SK-N-SH (cell line): ENCODE measurements at regions not wholly inside any gene's neighbourhood (a gene's known extent, or its start where the extent isn't known, plus 50 kb on each side); places are given as distances from the start of the nearest gene placed in this dataset.

Experiments
- CTCF ChIA-PET: fragments of 300-600, 350-600 bp; formaldehyde crosslinking; extraction: SDS; loops from one replicate; lab custom pipeline; 2021; lab: Yijun Ruan, JAX
- POLR2A ChIA-PET: fragments of 350-600 bp; sonication (Branson Sonifier 250); formaldehyde crosslinking; extraction: SDS; loops from one replicate; lab custom pipeline; 2020; ENCODE audit warnings: antibody characterized with exemption, inconsistent platforms; lab: Yijun Ruan, JAX
- DNase-seq: peaks from one replicate; pipeline ENCODE4 v3.0.0; 2012
- H2AFZ ChIP-seq: fragments of 200-600 bp; sonication (generic); 2 replicates; pipeline ENCODE4 v1.8.1; 2016; ENCODE audit warnings: antibody characterized with exemption, mild to moderate bottlenecking, low read depth
- H3F3A ChIP-seq: fragments of 200-600 bp; sonication (generic); replicated peaks from 2 replicates; pipeline ENCODE3; 2016; ENCODE audit warnings: antibody characterized with exemption, mild to moderate bottlenecking; ENCODE audit not compliant: insufficient read depth
- H3K27ac ChIP-seq, 2 experiments: fragments of 200-500 bp in 1 of 2; fragments of 200-600 bp in 1 of 2; sonication (Bioruptor generic) in 1 of 2; sonication (generic), shearing (Covaris generic) in 1 of 2; 2 replicates each; pipeline versions ENCODE4 v1.5.1 to v1.6.1; 2014 to 2016; ENCODE audit warnings: low read depth in 2 of 2, inconsistent platforms in 1 of 2, low read length in 1 of 2, mild to moderate bottlenecking in 1 of 2, mixed read lengths in 1 of 2
- H3K27me3 ChIP-seq: fragments of 200-600 bp; sonication (generic), shearing (Covaris generic); 2 replicates; pipeline ENCODE4 v1.6.1; 2016; ENCODE audit warnings: mixed run types; ENCODE audit not compliant: insufficient read depth
- H3K36me3 ChIP-seq, 2 experiments: fragments of 200-500 bp in 1 of 2; fragments of 200-600 bp in 1 of 2; sonication (Bioruptor generic) in 1 of 2; sonication (generic) in 1 of 2; replicated peaks in 1 of 2; 2 replicates each; pipeline versions ENCODE3 to v1.5.1; 2014 to 2016; ENCODE audit warnings: low read length in 1 of 2, mild to moderate bottlenecking in 1 of 2; ENCODE audit not compliant: insufficient read depth in 2 of 2, control insufficient read depth in 1 of 2
- H3K4me1 ChIP-seq, 2 experiments: fragments of 200-500 bp in 1 of 2; fragments of 200-600 bp in 1 of 2; sonication (Bioruptor generic) in 1 of 2; sonication (generic), shearing (Covaris generic) in 1 of 2; 2 replicates each; pipeline versions ENCODE4 v1.5.1 to v1.6.1; 2014 to 2016; ENCODE audit warnings: low read depth in 1 of 2, low read length in 1 of 2, mixed run types in 1 of 2; ENCODE audit not compliant: insufficient read depth in 2 of 2, control insufficient read depth in 1 of 2
- H3K4me2 ChIP-seq: fragments of 200-600 bp; sonication (generic), shearing (Covaris generic); 2 replicates; pipeline ENCODE4 v1.6.1; 2017; ENCODE audit warnings: mixed run types
- H3K4me3 ChIP-seq, 2 experiments: fragments of 200-500 bp in 1 of 2; fragments of 200-600 bp in 1 of 2; sonication (Bioruptor generic) in 1 of 2; sonication (generic), shearing (Covaris generic) in 1 of 2; 2 replicates each; pipeline versions ENCODE4 v1.5.1 to v1.8.1; 2014 to 2016; ENCODE audit warnings: low read depth in 2 of 2, inconsistent platforms in 1 of 2, low read length in 1 of 2, mild to moderate bottlenecking in 1 of 2, mixed read lengths in 1 of 2, moderate library complexity in 1 of 2
- H3K79me2 ChIP-seq: fragments of 200-600 bp; sonication (generic); 2 replicates; pipeline ENCODE4 v1.8.1; 2017; ENCODE audit warnings: mild to moderate bottlenecking; ENCODE audit not compliant: insufficient read depth
- H3K9ac ChIP-seq: fragments of 200-600 bp; sonication (generic); 2 replicates; pipeline ENCODE4 v1.6.1; 2017; ENCODE audit warnings: mixed run types
- H3K9me2 ChIP-seq: fragments of 200-600 bp; sonication (generic); 2 replicates; pipeline ENCODE4 v1.6.1; 2017; ENCODE audit warnings: mixed run types
- H3K9me3 ChIP-seq: fragments of 200-600 bp; sonication (generic); 2 replicates; pipeline ENCODE4 v1.6.1; 2017; ENCODE audit warnings: mixed run types, mild to moderate bottlenecking, moderate library complexity
- H4K20me1 ChIP-seq: fragments of 200-600 bp; sonication (generic); 2 replicates; pipeline ENCODE4 v1.6.1; 2017; ENCODE audit warnings: mild to moderate bottlenecking, mixed run types; ENCODE audit not compliant: insufficient read depth
- EP300 ChIP-seq, 2 experiments: IDR thresholded peaks; 2 replicates each; pipeline versions ENCODE4 v1.4.0 to v1.6.1; 2012; ENCODE audit warnings: borderline replicate concordance in 1 of 2, low read depth in 1 of 2, low read length in 1 of 2
- FOSL2 ChIP-seq: IDR thresholded peaks from 2 replicates; pipeline ENCODE4 v1.4.0; 2012; ENCODE audit warnings: low read depth, mild to moderate bottlenecking, moderate library complexity, borderline replicate concordance
- FOXJ3 ChIP-seq: sonication (generic); formaldehyde crosslinking; IDR thresholded peaks from 2 replicates; pipeline ENCODE4 v1.5.1; 2020; ENCODE audit warnings: mild to moderate bottlenecking, missing genetic modification reagents
- GATA2 ChIP-seq: sonication (generic); formaldehyde crosslinking; IDR thresholded peaks from 2 replicates; pipeline ENCODE4 v1.5.0; 2020; ENCODE audit warnings: mild to moderate bottlenecking, missing genetic modification reagents
- IRF3 ChIP-seq: fragments of 150-350 bp; IDR thresholded peaks from 2 replicates; pipeline ENCODE4 v1.6.1; 2016; ENCODE audit warnings: mild to moderate bottlenecking, low read depth, low read length
- JUND ChIP-seq: IDR thresholded peaks from 2 replicates; pipeline ENCODE4 v1.4.0; 2012
- MAX ChIP-seq: IDR thresholded peaks from 2 replicates; pipeline ENCODE4 v1.4.0; 2012; ENCODE audit warnings: low read depth
- MEF2A ChIP-seq: IDR thresholded peaks from 2 replicates; pipeline ENCODE4 v1.4.0; 2012; ENCODE audit warnings: low read depth, borderline replicate concordance
- NRF1 ChIP-seq: IDR thresholded peaks from 2 replicates; pipeline ENCODE4 v1.6.1; 2012; ENCODE audit warnings: low read depth, mild to moderate bottlenecking, low read length
- RCOR1 ChIP-seq: fragments of 150-350 bp; IDR thresholded peaks from 2 replicates; pipeline ENCODE4 v1.6.1; 2017; ENCODE audit warnings: antibody characterized with exemption, low read length
- REST ChIP-seq: IDR thresholded peaks from 2 replicates; pipeline ENCODE4 v1.6.1; 2012; ENCODE audit warnings: mild to moderate bottlenecking, low read depth, low read length, moderate library complexity
- RFX5 ChIP-seq: IDR thresholded peaks from 2 replicates; pipeline ENCODE4 v1.6.1; 2012; ENCODE audit warnings: mild to moderate bottlenecking, improper control_type of control experiment, low read length
- SMC3 ChIP-seq: IDR thresholded peaks from 2 replicates; pipeline ENCODE4 v1.6.1; 2012; ENCODE audit warnings: low read depth, low read length, improper control_type of control experiment
- TCF12 ChIP-seq: IDR thresholded peaks from 2 replicates; pipeline ENCODE4 v1.4.0; 2012
- WGBS: methylation state at CpG from one replicate; pipeline ENCODE4 v1.1.6; 2017; ENCODE audit warnings: low lambda C conversion rate; 5-methylcytosine and 5-hydroxymethylcytosine counted together
- TF ChIP-seq, protein P1 (sequence below): IDR thresholded peaks from 2 replicates; pipeline ENCODE4; 2012

DNA sequence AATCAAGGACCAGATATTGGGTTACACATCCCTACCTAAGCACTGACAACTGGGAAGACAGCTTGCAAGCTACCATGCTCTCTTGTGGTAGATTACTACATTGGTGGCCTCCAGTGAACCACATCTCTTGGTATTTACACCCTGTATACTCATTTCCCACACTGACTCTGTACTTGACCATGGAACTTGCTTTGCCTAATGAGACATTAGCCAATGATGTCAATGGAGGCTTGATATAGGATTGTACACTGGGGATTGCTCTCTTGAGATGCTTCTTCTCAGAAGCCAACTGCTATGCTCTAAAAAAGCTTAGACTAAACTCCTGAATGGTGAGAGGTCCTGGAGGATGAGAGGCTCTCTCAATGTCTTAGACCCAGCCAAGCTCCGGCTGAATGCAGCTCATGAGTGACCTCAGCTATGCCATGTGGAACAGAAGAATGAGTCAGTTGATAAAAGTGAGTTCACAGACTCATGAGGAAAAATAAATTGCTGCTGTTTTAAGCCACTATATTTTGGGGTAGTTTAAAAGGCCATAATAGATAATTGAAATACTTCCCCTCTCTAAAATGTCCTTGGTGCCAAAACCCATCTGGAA, 61.5 kb upstream of the GALNT15 start:
- Histone ChIP-seq H3K27ac (peak overlapping the region in 1 of 2 experiments; percentile 80; a peak in 2 of 4 replicates), H3K9me2 (no peaks in the 10 kb centered on the region), H3K4me3 (no peak overlapping the region), H3K9ac (peak overlapping the region; percentile 37), H3F3A (peaks cover 26% of the 10 kb centered on the region), H4K20me1 (no peaks in the 10 kb centered on the region), H3K4me2 (no peak overlapping the region), H3K27me3 (no peaks in the 10 kb centered on the region), H3K9me3 (no peaks in the 10 kb centered on the region), H3K36me3 (no peaks in the 10 kb centered on the region), H2AFZ (no peak overlapping the region), H3K4me1 (peaks cover 0 to 5% of the 10 kb centered on the region in 2 experiments; a peak in 1 of 4 replicates), H3K79me2 (no peaks in the 10 kb centered on the region)
- DNase-seq = no peak
- ChIA-PET POLR2A (no interaction called here), CTCF (no interaction called here)
- TF ChIP-seq RCOR1 = no peak
- TF ChIP-seq SMC3 = no peak
- peak; percentile 56; the same call in 1 of the 2 replicates for TF ChIP-seq FOSL2
- TF ChIP-seq FOXJ3 (CRISPR knock-in tag) = no peak
- peak; percentile 44; the same call in 1 of the 2 replicates for TF ChIP-seq MAX
- TF ChIP-seq IRF3 = no peak
- peak; percentile 45; the same call in 1 of the 2 replicates for TF ChIP-seq JUND
- WGBS = 39% methylated on average over 1 of the region's 1 CpG

DNA sequence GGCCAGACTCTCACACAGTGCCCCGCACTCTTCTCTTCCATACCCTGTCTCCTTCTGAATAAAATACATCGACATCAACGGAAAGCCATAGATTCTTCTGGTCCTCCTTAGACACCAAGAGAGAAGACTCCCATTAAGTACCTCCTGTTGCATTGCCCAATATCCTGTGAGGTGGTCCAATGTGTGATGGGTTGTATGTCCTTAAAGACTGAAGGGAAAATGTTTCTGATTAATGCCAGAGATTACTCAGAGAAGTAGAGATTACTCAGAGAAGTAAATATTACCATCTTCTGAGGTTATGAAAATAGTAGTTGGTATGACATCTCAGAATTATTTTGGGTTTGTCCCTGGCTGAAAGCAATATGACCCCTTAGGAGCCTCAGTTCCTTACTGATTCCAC, 60.8 kb upstream of the GALNT15 start:
- POLR2A ChIA-PET = no interaction called here
- peaks cover 26% of the 10 kb centered on the region for H3F3A ChIP-seq
- peak overlapping the region in 1 of 2 experiments; percentile 80; a peak in 2 of 4 replicates for H3K27ac ChIP-seq
- no peak overlapping the region for H3K4me3 ChIP-seq
- peak overlapping the region; percentile 37 for H3K9ac ChIP-seq
- H4K20me1 ChIP-seq = no peaks in the 10 kb centered on the region
- WGBS = 86% methylated on average over 3 of the region's 3 CpGs
- no peaks in the 10 kb centered on the region for H3K79me2 ChIP-seq
- no peak overlapping the region for H3K4me2 ChIP-seq
- H3K9me2 ChIP-seq = no peaks in the 10 kb centered on the region
- H3K4me1 ChIP-seq = peaks cover 0 to 5% of the 10 kb centered on the region in 2 experiments; a peak in 1 of 4 replicates
- CTCF ChIA-PET = no interaction called here
- H3K27me3 ChIP-seq = no peaks in the 10 kb centered on the region
- H3K36me3 ChIP-seq = no peaks in the 10 kb centered on the region
- no peak for DNase-seq
- no peak overlapping the region for H2AFZ ChIP-seq
- H3K9me3 ChIP-seq = no peaks in the 10 kb centered on the region
- TF ChIP-seq, protein P1, sequence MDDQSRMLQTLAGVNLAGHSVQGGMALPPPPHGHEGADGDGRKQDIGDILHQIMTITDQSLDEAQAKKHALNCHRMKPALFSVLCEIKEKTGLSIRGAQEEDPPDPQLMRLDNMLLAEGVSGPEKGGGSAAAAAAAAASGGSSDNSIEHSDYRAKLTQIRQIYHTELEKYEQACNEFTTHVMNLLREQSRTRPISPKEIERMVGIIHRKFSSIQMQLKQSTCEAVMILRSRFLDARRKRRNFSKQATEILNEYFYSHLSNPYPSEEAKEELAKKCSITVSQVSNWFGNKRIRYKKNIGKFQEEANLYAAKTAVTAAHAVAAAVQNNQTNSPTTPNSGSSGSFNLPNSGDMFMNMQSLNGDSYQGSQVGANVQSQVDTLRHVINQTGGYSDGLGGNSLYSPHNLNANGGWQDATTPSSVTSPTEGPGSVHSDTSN = peak; percentile 12; the same call in 1 of the 2 replicates
- TF ChIP-seq FOSL2 (peak; percentile 7; the same call in 1 of the 2 replicates), NRF1 (no peak), RFX5 (no peak), REST (no peak), SMC3 (no peak), TCF12 (peak; percentile 51), GATA2 (CRISPR knock-in tag) (no peak), MEF2A (no peak), RCOR1 (no peak), EP300 (IDR thresholded peaks at IDR 0.05; ENCODE audit: borderline replicate concordance in 1 of 2, low read depth in 1 of 2, low read length in 1 of 2) (no peak)
